ENCODE measurements at regions not wholly inside any gene's neighbourhood (a gene's known extent, or its start where the extent isn't known, plus 50 kb on each side); places are given as distances from the start of the nearest gene placed in this dataset.
"Not testable (repeated sequence)": the region's sequence is repeated elsewhere in the genome, so short reads cannot be mapped to it uniquely, and the experiment has no call there.

DNA sequence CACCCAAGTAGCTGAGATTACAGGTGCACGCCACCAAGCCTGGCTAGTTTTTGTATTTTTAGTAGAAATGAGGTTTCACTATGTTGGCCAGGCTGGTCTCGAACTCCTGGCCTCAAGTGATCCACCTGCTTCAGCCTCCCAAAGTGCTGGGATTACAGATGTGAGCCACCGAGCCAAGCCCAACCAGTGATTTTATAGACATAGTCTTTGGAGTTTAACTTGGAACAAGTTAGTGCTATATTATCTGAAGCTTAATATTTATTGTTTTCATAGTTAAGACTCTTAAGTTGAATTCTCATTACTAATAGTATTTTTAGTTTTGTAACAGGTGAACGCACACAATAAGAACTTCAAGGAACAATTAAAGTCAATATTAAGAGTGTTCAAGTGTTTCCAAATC lies 122.1 kb downstream of the SPAG6 start:
- CTCF ChIA-PET; POLR2A ChIA-PET; DNase-seq (ENCODE audit: low read depth, low spot score); H3K4me3 ChIP-seq (ENCODE audit: low read depth, low read length): not testable (repeated sequence)

DNA sequence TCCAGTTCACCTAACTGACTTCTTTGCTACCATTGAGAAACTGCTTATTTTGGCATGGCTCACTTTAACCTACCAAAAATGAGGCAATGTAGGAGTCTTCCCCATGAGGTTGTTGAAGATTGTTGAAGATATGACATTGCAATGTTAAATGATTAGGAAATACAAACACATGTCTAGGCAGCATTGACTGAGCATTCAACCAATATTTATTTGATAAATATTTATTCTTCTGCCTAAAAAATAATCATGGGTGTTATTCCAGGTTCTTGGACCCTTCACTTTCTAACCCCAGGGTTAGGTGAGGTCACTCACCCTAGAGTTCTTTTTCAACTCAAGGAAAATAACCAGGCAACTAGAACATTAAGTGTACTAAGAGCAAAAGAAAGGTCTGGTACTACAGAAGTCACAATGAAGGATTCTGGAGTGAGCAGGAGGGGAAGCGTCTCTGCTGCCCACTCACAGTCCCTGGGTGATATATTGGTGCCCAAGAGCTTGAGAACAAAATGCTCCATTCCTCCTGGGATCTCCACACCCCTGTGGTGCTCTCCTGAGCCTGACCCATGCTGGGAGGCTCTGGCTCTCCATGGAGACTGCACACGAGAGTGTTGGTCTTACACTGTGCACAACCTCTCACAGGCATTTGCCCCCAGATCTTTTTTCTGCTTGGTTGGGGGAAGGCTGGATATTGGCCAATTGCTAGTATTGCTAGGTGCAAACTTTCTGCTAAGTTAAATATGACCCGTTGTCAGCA lies 123.4 kb downstream of the SPAG6 start:
- DNase-seq (ENCODE audit: low read depth, low spot score) = no peak
- TF ChIP-seq, protein P1, sequence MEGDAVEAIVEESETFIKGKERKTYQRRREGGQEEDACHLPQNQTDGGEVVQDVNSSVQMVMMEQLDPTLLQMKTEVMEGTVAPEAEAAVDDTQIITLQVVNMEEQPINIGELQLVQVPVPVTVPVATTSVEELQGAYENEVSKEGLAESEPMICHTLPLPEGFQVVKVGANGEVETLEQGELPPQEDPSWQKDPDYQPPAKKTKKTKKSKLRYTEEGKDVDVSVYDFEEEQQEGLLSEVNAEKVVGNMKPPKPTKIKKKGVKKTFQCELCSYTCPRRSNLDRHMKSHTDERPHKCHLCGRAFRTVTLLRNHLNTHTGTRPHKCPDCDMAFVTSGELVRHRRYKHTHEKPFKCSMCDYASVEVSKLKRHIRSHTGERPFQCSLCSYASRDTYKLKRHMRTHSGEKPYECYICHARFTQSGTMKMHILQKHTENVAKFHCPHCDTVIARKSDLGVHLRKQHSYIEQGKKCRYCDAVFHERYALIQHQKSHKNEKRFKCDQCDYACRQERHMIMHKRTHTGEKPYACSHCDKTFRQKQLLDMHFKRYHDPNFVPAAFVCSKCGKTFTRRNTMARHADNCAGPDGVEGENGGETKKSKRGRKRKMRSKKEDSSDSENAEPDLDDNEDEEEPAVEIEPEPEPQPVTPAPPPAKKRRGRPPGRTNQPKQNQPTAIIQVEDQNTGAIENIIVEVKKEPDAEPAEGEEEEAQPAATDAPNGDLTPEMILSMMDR (IDR thresholded peaks at IDR 0.05; ENCODE audit: insufficient read depth, low read length, missing control alignments) = no peak
- no peak overlapping the region for H3K4me3 ChIP-seq (ENCODE audit: low read depth, low read length)
- CTCF ChIA-PET = no interaction called here
- POLR2A ChIA-PET = no interaction called here

DNA sequence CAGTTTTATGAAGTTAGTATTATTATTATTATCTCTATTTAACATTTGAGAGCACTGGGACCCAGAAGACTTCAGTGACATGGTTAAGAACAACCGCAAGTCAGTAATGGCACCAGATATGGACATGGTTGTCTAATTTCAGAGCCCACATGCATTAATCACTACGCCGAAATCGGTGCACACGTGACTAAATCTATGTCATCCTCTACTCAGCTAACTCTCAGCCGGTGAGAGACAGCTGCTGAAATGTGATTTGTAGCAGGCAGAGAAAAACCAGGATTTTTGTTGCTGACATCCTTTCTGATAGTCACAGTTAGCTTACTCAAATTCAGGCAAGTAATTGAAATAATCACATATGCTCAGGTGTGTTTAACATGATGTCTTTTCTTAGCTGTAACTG lies 127.7 kb downstream of the SPAG6 start:
- DNase-seq (ENCODE audit: low read depth, low spot score) = no peak
- TF ChIP-seq, protein P1 (IDR thresholded peaks at IDR 0.05; ENCODE audit: insufficient read depth, low read length, missing control alignments) = no peak
- CTCF ChIA-PET = no interaction called here
- POLR2A ChIA-PET = no interaction called here
- H3K4me3 ChIP-seq (ENCODE audit: low read depth, low read length) = no peak overlapping the region

DNA sequence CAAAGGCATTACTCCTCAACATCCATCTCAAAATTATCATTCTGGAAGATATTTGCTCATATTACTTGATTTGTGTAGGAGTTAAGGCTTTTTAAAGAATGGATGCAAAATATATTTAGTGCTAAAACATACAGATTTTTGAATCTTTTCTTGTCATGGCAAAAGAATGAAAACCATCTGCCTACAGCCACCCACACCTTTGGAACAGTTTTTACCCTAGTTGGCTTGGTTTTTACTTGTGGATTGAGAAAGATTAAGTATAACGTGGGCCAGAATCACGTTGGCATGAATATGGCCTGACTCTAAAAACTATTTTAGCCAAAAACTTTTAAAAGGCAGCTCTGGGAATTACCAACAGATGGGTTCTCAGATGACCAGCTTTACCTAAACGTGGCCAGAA lies 128.2 kb downstream of the SPAG6 start:
- H3K4me3 ChIP-seq (ENCODE audit: low read depth, low read length) = no peak overlapping the region
- ChIA-PET CTCF (interaction anchor here (1.5 kb wide), 1 partner anchor 480 kb away, joined by 3 read pairs; no protein-coding TSS in a partner anchor), POLR2A (no interaction called here)
- DNase-seq (ENCODE audit: low read depth, low spot score) = no peak
- TF ChIP-seq, protein P1 (IDR thresholded peaks at IDR 0.05; ENCODE audit: insufficient read depth, low read length, missing control alignments) = no peak

DNA sequence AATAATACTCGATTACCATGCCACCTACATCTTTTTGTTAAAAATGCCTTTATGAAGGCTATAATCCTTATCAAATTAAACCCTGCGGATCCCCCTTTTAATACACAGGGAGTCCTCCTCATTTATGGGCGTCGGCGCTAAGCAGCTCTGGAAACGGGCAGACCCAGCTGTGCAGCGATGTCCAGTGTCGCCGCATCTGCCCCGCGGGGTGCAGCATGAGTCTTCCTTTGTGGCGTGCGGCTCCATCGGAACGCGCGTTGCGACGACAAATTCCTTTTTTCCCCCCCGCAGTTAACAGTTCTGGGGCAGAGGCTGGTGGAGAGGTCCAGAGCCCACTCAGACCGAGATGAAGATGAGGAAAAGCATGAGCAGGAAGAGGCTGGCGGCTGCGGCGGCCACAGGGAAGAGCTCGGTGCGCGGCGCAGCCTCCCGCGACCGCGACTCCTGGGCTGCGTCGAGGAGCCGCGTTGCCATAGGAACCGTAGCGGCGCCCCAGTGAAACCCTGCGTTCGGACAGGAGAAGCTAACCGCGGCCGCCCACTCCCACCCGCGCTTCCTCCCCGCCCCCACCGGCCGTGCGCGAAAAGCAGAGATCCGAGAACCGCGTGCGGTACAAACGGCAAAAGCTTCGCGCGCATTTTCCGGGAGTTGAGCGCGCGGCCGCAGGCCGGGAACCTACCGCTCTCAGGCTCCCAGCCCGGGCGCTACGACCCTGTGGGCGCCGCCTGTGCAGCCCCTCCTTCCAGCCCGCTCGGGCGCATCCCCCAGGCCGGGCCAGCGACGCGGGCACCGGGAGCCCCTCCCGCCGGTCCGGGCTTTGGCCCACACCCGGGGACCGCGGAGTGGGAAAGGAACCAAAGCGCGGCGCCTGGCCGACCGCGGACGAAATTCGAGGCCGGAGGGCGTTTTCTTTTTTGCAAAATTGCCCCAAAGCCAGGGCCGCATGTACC lies 130.6 kb downstream of the SPAG6 start:
- ChIA-PET CTCF (no interaction called here), POLR2A (no interaction called here)
- peak overlapping the region; percentile 38 for H3K4me3 ChIP-seq (ENCODE audit: low read depth, low read length)
- no peak for DNase-seq (ENCODE audit: low read depth, low spot score)
- TF ChIP-seq, protein P1 (IDR thresholded peaks at IDR 0.05; ENCODE audit: insufficient read depth, low read length, missing control alignments) = no peak

DNA sequence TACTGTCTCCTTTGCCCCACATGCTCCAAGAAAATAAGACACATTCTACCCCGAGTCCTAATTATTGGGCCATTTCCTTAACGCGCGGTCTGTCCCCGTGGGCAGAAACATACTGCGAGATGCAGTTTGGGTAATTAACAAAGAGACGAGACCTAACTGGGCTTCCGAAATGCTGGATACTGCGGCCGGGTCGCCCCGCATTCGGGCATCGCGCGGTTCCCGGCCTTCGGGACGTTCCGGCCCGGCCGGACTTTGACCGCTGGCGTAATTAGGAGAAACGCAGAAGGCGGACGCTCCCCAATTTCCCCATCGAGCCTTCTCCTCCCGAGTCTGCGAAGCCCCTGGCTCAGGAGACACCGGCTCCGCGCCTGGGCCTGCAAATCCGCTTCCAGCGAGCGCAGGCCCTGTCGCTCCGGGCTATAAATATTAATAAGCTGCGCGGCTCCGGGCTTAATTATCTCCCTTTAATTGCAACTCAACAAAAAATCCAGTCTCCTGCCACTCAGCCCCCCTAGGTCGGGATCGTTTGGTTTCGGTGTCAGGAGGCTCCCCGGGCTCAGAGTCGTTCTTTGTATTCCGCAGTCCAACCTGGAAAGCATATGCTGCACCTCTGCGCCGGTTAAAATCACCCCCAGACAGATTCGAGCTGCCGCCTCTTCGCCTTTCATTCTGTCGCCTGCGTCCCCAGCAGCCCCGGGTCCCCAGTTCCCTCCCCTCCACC lies 131.5 kb downstream of the SPAG6 start:
- no peak for DNase-seq (ENCODE audit: low read depth, low spot score)
- CTCF ChIA-PET = no interaction called here
- POLR2A ChIA-PET = no interaction called here
- TF ChIP-seq, protein P1 (IDR thresholded peaks at IDR 0.05; ENCODE audit: insufficient read depth, low read length, missing control alignments) = no peak
- H3K4me3 ChIP-seq (ENCODE audit: low read depth, low read length) = no peak overlapping the region

Data from AG04449 (cell line).